ENCODE measurements at regions not wholly inside any gene's neighbourhood (a gene's known extent, or its start where the extent isn't known, plus 50 kb on each side); places are given as distances from the start of the nearest gene placed in this dataset.

DNA sequence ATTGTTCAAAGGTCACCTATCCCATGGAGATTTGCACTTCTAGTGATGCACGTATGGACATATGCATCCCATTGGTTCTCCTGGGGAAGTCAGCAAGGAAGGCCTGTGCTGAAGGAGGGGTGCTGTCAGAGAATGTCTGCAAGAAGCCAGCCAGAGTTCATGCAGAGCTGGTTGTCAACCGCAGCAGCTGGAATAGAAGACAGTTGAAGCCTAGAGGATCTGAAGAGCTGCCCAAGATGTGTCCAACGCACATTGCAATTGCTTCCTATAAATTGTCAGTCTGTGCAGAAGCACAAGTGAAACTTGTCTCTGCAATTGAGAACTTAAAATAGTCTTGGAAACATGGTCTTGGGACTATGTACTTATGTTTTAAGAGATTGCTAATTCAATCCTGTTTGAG is 82.1 kb upstream of the CNTNAP4 start (continued):
- TF ChIP-seq NONO (IDR thresholded peaks at IDR 0.05) (no peak), NONO (CRISPR knock-in tag; conservative IDR thresholded peaks at IDR 0.05) (no peak), KLF15 (CRISPR knock-in tag; IDR thresholded peaks at IDR 0.05; ENCODE audit: borderline replicate concordance) (no peak), ZNF317 (CRISPR knock-in tag; IDR thresholded peaks at IDR 0.05) (no peak), ZNF7 (CRISPR knock-in tag; IDR thresholded peaks at IDR 0.05) (no peak)

DNA sequence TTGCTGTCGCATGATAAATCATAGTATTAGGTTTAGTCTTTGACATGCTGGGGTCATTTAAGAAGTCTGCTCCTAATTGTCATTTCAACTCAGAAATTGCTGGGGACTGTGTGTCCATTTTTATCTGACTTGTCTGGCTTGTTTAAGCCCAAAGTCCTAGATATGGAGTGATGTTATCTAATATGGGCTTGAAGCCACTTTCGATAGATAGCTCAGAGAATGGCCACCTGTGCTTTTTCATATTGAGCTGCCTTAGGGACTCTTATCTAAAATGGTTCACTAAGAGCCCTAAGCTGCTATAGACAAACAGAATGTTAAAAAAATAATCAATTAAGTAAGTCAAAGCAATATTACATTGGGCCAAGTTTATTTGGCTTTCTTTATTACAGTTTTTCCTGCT is 81.6 kb upstream of the CNTNAP4 start:
- TF ChIP-seq, protein P1, sequence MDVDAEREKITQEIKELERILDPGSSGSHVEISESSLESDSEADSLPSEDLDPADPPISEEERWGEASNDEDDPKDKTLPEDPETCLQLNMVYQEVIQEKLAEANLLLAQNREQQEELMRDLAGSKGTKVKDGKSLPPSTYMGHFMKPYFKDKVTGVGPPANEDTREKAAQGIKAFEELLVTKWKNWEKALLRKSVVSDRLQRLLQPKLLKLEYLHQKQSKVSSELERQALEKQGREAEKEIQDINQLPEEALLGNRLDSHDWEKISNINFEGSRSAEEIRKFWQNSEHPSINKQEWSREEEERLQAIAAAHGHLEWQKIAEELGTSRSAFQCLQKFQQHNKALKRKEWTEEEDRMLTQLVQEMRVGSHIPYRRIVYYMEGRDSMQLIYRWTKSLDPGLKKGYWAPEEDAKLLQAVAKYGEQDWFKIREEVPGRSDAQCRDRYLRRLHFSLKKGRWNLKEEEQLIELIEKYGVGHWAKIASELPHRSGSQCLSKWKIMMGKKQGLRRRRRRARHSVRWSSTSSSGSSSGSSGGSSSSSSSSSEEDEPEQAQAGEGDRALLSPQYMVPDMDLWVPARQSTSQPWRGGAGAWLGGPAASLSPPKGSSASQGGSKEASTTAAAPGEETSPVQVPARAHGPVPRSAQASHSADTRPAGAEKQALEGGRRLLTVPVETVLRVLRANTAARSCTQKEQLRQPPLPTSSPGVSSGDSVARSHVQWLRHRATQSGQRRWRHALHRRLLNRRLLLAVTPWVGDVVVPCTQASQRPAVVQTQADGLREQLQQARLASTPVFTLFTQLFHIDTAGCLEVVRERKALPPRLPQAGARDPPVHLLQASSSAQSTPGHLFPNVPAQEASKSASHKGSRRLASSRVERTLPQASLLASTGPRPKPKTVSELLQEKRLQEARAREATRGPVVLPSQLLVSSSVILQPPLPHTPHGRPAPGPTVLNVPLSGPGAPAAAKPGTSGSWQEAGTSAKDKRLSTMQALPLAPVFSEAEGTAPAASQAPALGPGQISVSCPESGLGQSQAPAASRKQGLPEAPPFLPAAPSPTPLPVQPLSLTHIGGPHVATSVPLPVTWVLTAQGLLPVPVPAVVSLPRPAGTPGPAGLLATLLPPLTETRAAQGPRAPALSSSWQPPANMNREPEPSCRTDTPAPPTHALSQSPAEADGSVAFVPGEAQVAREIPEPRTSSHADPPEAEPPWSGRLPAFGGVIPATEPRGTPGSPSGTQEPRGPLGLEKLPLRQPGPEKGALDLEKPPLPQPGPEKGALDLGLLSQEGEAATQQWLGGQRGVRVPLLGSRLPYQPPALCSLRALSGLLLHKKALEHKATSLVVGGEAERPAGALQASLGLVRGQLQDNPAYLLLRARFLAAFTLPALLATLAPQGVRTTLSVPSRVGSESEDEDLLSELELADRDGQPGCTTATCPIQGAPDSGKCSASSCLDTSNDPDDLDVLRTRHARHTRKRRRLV (CRISPR knock-in tag; IDR thresholded peaks at IDR 0.05), result no peak
- no peak for TF ChIP-seq SAFB2 (CRISPR knock-in tag; IDR thresholded peaks at IDR 0.05; ENCODE audit: borderline replicate concordance, low read depth)
- no peak for TF ChIP-seq ZNF775 (CRISPR knock-in tag; IDR thresholded peaks at IDR 0.05; ENCODE audit: borderline replicate concordance)
- TF ChIP-seq SRF (IDR thresholded peaks at IDR 0.05; ENCODE audit: low read depth, low read length), result no peak
- TF ChIP-seq, protein P2, sequence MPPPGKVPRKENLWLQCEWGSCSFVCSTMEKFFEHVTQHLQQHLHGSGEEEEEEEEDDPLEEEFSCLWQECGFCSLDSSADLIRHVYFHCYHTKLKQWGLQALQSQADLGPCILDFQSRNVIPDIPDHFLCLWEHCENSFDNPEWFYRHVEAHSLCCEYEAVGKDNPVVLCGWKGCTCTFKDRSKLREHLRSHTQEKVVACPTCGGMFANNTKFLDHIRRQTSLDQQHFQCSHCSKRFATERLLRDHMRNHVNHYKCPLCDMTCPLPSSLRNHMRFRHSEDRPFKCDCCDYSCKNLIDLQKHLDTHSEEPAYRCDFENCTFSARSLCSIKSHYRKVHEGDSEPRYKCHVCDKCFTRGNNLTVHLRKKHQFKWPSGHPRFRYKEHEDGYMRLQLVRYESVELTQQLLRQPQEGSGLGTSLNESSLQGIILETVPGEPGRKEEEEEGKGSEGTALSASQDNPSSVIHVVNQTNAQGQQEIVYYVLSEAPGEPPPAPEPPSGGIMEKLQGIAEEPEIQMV (CRISPR knock-in tag; IDR thresholded peaks at IDR 0.05; ENCODE audit: low read depth), result no peak
- TF ChIP-seq POLR2G (IDR thresholded peaks at IDR 0.05; ENCODE audit: low read depth, low read length), result no peak
- TF ChIP-seq NKX3-1 (CRISPR knock-in tag; IDR thresholded peaks at IDR 0.05), result no peak
- Histone ChIP-seq H2AFZ (ENCODE audit: low read length) (no peak overlapping the region), H3K9ac (ENCODE audit: insufficient read depth, low read depth, low read length) (no peak overlapping the region), H3K4me3 (replicated peaks in 1 of 3; ENCODE audit: insufficient read depth in 1 of 3, low read depth in 2 of 3, low read length in 3 of 3) (no peak overlapping the region), H3K27me3 (ENCODE audit: control insufficient read depth in 1 of 2, insufficient read depth in 2 of 2, low read length in 2 of 2) (no peaks in the 10 kb centered on the region), H3K4me2 (ENCODE audit: low read depth, low read length) (no peak overlapping the region), H3K36me3 (replicated peaks in 1 of 2; ENCODE audit: control insufficient read depth in 1 of 2, insufficient read depth in 2 of 2, low read length in 2 of 2) (no peaks in the 10 kb centered on the region), H4K20me1 (ENCODE audit: insufficient read depth, low read length) (no peaks in the 10 kb centered on the region), H3K4me1 (ENCODE audit: insufficient read depth, low read length) (no peaks in the 10 kb centered on the region), H3K9me3 (ENCODE audit: low read length) (no peaks in the 10 kb centered on the region), H3K79me2 (ENCODE audit: insufficient read depth, low read length) (no peaks in the 10 kb centered on the region), H3K27ac (ENCODE audit: extremely low read length, insufficient read depth, low read length) (no peak overlapping the region)
- in situ Hi-C loops (cut with HindIII; ENCODE audit: extremely low pct_ligation_motif_present, low pct_unique_long_range_greater_than_20kb) (no loop called here), intact Hi-C loops (cut with micrococcal nuclease; ENCODE audit: unreplicated experiment) (no loop called here)
- ChIA-PET POLR2A (no interaction called here), CTCF (ENCODE audit: low intra/inter-chr PET ratio, low total read pairs) (no interaction called here)
- BruUV-seq (replicated peaks), result no TSS peak
- 17% methylated on average over 2 of the region's 2 CpGs for WGBS (ENCODE audit: low lambda C conversion rate)
- no peak for DNase-seq (ENCODE audit: low spot score)
- no peak for FAIRE-seq
- no peak for ATAC-seq

Data from HepG2 (cell line).